B cell (primary cell): ENCODE measurements at regions not wholly inside any gene's neighbourhood (a gene's known extent, or its start where the extent isn't known, plus 50 kb on each side); places are given as distances from the start of the nearest gene placed in this dataset.

Experiments used
- ATAC-seq: fragments of 200-7000 bp; cut with Tn5 transposase; one replicate; pipeline ENCODE4 v1.10.0; 2021; ENCODE audit warnings: low read depth, mild to moderate bottlenecking, moderate number of reproducible peaks, moderate library complexity
- CTCF ChIA-PET: fragments of 350-600 bp; sonication (Branson Sonifier 250); formaldehyde crosslinking; loops from one replicate; lab custom pipeline; 2021; ENCODE audit warnings: antibody characterized with exemption, inconsistent platforms; lab: Charles Lee
- POLR2A ChIA-PET: fragments of 350-600 bp; sonication (Branson Sonifier 250); formaldehyde crosslinking; loops from one replicate; lab custom pipeline; 2021; ENCODE audit warnings: antibody characterized with exemption; lab: Charles Lee
- DNase-seq: peaks from one replicate; pipeline ENCODE4 v3.0.0; 2013
- H2AFZ ChIP-seq: 2 replicates; pipeline ENCODE4 v1.6.1; 2012; ENCODE audit warnings: mild to moderate bottlenecking, low read depth, low read length; ENCODE audit not compliant: insufficient read depth, poor library complexity, severe bottlenecking
- H3K27ac ChIP-seq, 2 donors: 1 replicate in 1 of 2; 2 replicates in 1 of 2; pipeline ENCODE4 v1.5.1; 2012 to 2013; ENCODE audit warnings: low read length in 2 of 2, mild to moderate bottlenecking in 2 of 2, moderate library complexity in 1 of 2
- H3K27me3 ChIP-seq, 4 experiments: fragments of 200-600 bp in 1 of 4; sonication (generic) in 1 of 4; replicated peaks in 1 of 4; 1 replicate in 2 of 4; 2 replicates in 2 of 4; pipeline versions ENCODE4 v1.6.1 to v1.7.0; 2013 to 2016; ENCODE audit warnings: low read length in 3 of 4, mild to moderate bottlenecking in 2 of 4, mixed read lengths in 1 of 4, moderate library complexity in 1 of 4; ENCODE audit not compliant: insufficient read depth in 4 of 4, control insufficient read depth in 3 of 4; ENCODE audit errors: control extremely low read depth in 1 of 4
- H3K36me3 ChIP-seq, 2 experiments: replicated peaks in 1 of 2; 1 replicate in 1 of 2; 2 replicates in 1 of 2; pipeline versions ENCODE4 v1.6.1 to v1.7.1; 2013; ENCODE audit warnings: low read length in 1 of 2; ENCODE audit not compliant: insufficient read depth in 2 of 2, control insufficient read depth in 1 of 2; ENCODE audit errors: control extremely low read depth in 1 of 2, extremely low read depth in 1 of 2
- H3K4me1 ChIP-seq, 2 donors: fragments of 200-600 bp in 1 of 2; sonication (generic) in 1 of 2; 1 replicate in 1 of 2; 2 replicates in 1 of 2; pipeline versions ENCODE4 v1.5.1 to v1.6.1; 2013 to 2017; ENCODE audit warnings: low read length in 2 of 2; ENCODE audit not compliant: control insufficient read depth in 2 of 2, insufficient read depth in 2 of 2
- H3K4me2 ChIP-seq: replicated peaks from 2 replicates; pipeline ENCODE3; 2012; ENCODE audit warnings: mild to moderate bottlenecking, low read depth, low read length; ENCODE audit not compliant: poor library complexity, severe bottlenecking
- H3K4me3 ChIP-seq, 5 experiments: fragments of 200-600 bp in 1 of 5; sonication (generic) in 1 of 5; 1 replicate in 3 of 5; 2 replicates in 2 of 5; pipeline versions ENCODE4 v1.5.1 to v1.7.0; 2011 to 2016; ENCODE audit warnings: low read length in 4 of 5, mild to moderate bottlenecking in 4 of 5, low read depth in 2 of 5, control low read depth in 1 of 5, moderate library complexity in 1 of 5; ENCODE audit not compliant: insufficient read depth in 1 of 5; ENCODE audit errors: control extremely low read depth in 1 of 5, extremely low read depth in 1 of 5
- H3K79me2 ChIP-seq: fragments of 200-600 bp; sonication (generic); one replicate; pipeline ENCODE4 v1.6.0; 2016; ENCODE audit warnings: low read length; ENCODE audit not compliant: control insufficient read depth, insufficient read depth
- H3K9ac ChIP-seq: fragments of 200-600 bp; sonication (generic); 2 replicates; pipeline ENCODE4 v1.6.1; 2017; ENCODE audit warnings: mild to moderate bottlenecking, low read length, moderate library complexity
- H3K9me3 ChIP-seq, 3 donors: one replicate each; pipeline versions ENCODE4 v1.6.1 to v1.7.1; 2013; ENCODE audit warnings: low read length in 2 of 3; ENCODE audit not compliant: control insufficient read depth in 2 of 3, insufficient read depth in 1 of 3; ENCODE audit errors: control extremely low read depth in 1 of 3
- H4K20me1 ChIP-seq: 2 replicates; pipeline ENCODE4 v1.6.0; 2012; ENCODE audit warnings: mild to moderate bottlenecking, low read length; ENCODE audit not compliant: insufficient read depth, control insufficient read depth, poor library complexity, severe bottlenecking
- H3K27ac Mint-ChIP-seq: one replicate; pipeline ENCODE4 v1.8.0; 2021; ENCODE audit warnings: mixed read lengths
- H3K27me3 Mint-ChIP-seq: one replicate; pipeline ENCODE4 v1.8.0; 2021; ENCODE audit warnings: mixed read lengths
- H3K4me1 Mint-ChIP-seq: one replicate; pipeline ENCODE4 v1.8.0; 2021; ENCODE audit warnings: mixed read lengths
- H3K4me3 Mint-ChIP-seq: one replicate; pipeline ENCODE4 v1.8.0; 2021; ENCODE audit warnings: mixed read lengths
- H3K9me3 Mint-ChIP-seq: one replicate; pipeline ENCODE4 v1.8.0; 2022; ENCODE audit warnings: mixed read lengths; ENCODE audit not compliant: insufficient read depth
- EZH2 ChIP-seq: IDR thresholded peaks from 2 replicates; pipeline ENCODE4 v1.6.1; 2012; ENCODE audit warnings: borderline replicate concordance, low read depth, mild to moderate bottlenecking, moderate library complexity, low read length; ENCODE audit not compliant: insufficient read depth, poor library complexity, severe bottlenecking
- WGBS: methylation state at CpG from one replicate; pipeline ENCODE4 v1.1.5; 2013; ENCODE audit warnings: missing lambda C conversion rate; ENCODE audit not compliant: insufficient coverage; 5-methylcytosine and 5-hydroxymethylcytosine counted together
- intact Hi-C: fragments of 100-400 bp; cut with micrococcal nuclease; formaldehyde crosslinking; loops from one replicate; pipeline ENCODE4 v1.10.0; 2022
- TF ChIP-seq, protein P1 (sequence below): fragments of 200-600 bp; IDR thresholded peaks from one replicate; pipeline ENCODE4 v1.8.0; 2022; ENCODE audit warnings: antibody characterized with exemption, mild to moderate bottlenecking

DNA sequence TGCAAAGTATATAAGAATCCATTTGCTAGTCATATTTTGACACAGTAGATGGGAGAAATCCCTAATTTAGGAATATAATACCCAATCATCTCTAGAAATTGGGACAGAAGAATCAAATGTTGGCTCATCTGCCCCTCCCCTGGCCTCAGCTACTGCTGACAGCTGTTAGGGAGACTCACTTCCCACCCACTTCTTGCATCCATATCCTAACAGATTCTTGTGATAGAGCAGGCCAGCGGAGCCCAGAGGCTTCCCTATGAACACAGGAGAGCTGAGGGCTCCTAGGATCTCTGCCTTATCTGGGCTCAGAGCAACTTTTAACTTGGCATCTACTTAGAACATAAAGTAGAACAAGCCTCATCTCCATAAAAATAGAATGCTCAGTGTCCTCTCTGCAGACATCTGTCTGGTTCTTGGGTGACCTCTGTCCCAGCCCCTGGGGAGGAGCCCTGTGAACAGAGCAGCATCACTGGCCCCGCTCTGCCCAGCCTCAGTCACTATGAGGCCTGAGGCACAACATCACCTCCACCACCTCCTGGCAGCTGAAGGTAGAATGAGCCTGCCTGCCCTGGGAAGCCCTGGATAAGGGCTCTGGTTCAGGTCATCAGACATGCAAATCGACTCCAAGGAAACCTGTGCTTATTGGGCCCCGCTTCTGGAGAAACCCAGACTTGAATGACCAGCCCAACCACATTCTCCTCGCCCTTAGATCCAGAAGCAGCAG lies 229.7 kb downstream of the ANKRD36B start:
- Mint-ChIP-seq H3K27ac (no peak overlapping the region), H3K27me3 (peaks cover 4% of the 10 kb centered on the region), H3K4me3 (no peak overlapping the region), H3K4me1 (peaks cover 14% of the 10 kb centered on the region), H3K9me3 (no peaks in the 10 kb centered on the region)
- peaks cover 0 to 3% (median 0%) of the 10 kb centered on the region in 4 experiments for H3K27me3 ChIP-seq
- H3K9me3 ChIP-seq = no peaks in the 10 kb centered on the region
- H3K9ac ChIP-seq = no peak overlapping the region
- H3K4me2 ChIP-seq = no peak overlapping the region
- ATAC-seq (no peak), DNase-seq (no peak)
- ChIA-PET CTCF (no interaction called here), POLR2A (no interaction called here)
- no peaks in the 10 kb centered on the region for H3K79me2 ChIP-seq
- H4K20me1 ChIP-seq = no peaks in the 10 kb centered on the region
- WGBS = 100% methylated on average over 2 of the region's 5 CpGs
- peaks cover 11% of the 10 kb centered on the region in 2 donors for H3K4me1 ChIP-seq
- TF ChIP-seq, protein P1, sequence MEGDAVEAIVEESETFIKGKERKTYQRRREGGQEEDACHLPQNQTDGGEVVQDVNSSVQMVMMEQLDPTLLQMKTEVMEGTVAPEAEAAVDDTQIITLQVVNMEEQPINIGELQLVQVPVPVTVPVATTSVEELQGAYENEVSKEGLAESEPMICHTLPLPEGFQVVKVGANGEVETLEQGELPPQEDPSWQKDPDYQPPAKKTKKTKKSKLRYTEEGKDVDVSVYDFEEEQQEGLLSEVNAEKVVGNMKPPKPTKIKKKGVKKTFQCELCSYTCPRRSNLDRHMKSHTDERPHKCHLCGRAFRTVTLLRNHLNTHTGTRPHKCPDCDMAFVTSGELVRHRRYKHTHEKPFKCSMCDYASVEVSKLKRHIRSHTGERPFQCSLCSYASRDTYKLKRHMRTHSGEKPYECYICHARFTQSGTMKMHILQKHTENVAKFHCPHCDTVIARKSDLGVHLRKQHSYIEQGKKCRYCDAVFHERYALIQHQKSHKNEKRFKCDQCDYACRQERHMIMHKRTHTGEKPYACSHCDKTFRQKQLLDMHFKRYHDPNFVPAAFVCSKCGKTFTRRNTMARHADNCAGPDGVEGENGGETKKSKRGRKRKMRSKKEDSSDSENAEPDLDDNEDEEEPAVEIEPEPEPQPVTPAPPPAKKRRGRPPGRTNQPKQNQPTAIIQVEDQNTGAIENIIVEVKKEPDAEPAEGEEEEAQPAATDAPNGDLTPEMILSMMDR = no peak
- no peak for TF ChIP-seq EZH2
- intact Hi-C loops = no loop called here
- H3K36me3 ChIP-seq = no peaks in the 10 kb centered on the region
- H2AFZ ChIP-seq = no peak overlapping the region
- H3K27ac ChIP-seq = no peak overlapping the region
- no peak overlapping the region for H3K4me3 ChIP-seq

DNA sequence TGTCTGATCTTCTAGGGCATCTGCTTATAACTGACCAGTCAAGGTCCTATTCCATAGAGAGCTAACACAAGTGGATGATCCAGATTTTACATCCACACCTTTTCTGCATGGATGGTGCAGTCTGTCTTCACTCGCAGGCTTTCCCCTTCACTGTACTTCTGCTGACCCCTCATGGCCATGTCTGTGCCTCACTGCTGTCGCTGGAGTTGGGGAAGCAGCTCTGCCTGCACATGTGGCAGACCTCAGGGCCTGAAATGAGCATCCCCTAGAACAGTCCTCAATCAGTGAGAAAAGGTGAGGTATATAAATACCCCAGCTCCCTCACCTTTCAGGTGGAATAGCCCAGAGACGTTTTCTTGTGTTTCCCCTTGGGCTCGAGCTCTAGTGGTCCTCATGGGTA lies 233.8 kb downstream of the ANKRD36B start:
- Histone ChIP-seq H4K20me1 (no peaks in the 10 kb centered on the region), H3K79me2 (no peaks in the 10 kb centered on the region), H2AFZ (no peak overlapping the region), H3K4me3 (no peak overlapping the region), H3K36me3 (no peaks in the 10 kb centered on the region), H3K4me2 (no peak overlapping the region), H3K27ac (no peak overlapping the region), H3K9ac (no peak overlapping the region), H3K9me3 (no peaks in the 10 kb centered on the region), H3K4me1 (peaks cover 30% of the 10 kb centered on the region in 2 donors), H3K27me3 (peaks cover 0 to 4% (median 1%) of the 10 kb centered on the region in 4 experiments)
- Mint-ChIP-seq H3K4me1 (peaks cover 33% of the 10 kb centered on the region), H3K4me3 (no peak overlapping the region), H3K27me3 (peaks cover 4% of the 10 kb centered on the region), H3K27ac (no peak overlapping the region), H3K9me3 (no peaks in the 10 kb centered on the region)
- intact Hi-C loops = no loop called here
- ChIA-PET POLR2A (no interaction called here), CTCF (no interaction called here)
- WGBS = 60% methylated on average over 1 of the region's 4 CpGs
- ATAC-seq (peak; percentile 58), DNase-seq (peak; percentile 21)
- no peak for TF ChIP-seq EZH2
- TF ChIP-seq, protein P1 = no peak
